Stimulated activated CD4-positive, alpha-beta T cell treated with anti-CD3 and anti-CD28 coated beads, Interleukin-4, amount 100 ng/mL, for 1 hour (primary cell): ENCODE measurements at regions not wholly inside any gene's neighbourhood (a gene's known extent, or its start where the extent isn't known, plus 50 kb on each side); places are given as distances from the start of the nearest gene placed in this dataset.

ENCODE experiments used
- DNase-seq: peaks from one replicate; pipeline ENCODE4 v3.0.0-alpha.2; 2020

DNA sequence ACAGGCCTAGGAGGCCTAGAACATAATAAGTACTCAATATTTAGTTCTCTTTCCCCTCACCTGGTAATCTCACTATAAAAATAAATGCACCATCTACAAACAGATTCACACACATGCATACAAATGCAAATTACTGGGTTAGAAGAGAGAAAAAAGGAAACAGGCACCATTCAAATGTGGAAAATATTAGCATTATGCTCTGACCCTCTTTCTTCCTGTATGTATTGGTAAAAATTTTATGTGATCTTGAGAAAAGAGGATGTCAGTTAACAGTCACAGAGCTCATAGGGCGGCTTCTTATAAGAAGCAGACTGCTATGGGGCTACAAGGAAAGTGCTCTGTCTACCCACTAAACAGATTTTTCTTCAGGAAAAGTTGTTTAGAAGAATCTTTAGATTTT lies 565.4 kb downstream of the LMO4 start:
- DNase-seq, result no peak

DNA sequence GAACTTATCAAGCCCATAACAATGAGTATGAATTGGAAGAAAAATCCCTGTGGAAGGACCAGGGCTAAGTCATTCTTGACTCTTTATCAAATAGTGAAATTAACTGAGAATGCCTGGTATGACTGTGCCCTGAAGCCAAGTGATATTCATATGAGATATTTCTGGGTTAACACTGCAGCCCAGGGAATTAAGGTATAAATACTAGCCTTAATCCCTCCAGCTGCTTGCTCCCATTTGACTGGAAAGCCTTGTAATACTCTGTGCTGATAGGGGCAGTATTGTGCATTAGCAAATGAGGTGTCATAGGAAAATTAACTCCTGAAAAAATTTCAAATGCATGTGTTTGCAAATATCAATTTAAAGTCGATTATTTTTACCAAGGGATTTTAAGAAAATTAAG lies 568.8 kb downstream of the LMO4 start:
- no peak for DNase-seq

DNA sequence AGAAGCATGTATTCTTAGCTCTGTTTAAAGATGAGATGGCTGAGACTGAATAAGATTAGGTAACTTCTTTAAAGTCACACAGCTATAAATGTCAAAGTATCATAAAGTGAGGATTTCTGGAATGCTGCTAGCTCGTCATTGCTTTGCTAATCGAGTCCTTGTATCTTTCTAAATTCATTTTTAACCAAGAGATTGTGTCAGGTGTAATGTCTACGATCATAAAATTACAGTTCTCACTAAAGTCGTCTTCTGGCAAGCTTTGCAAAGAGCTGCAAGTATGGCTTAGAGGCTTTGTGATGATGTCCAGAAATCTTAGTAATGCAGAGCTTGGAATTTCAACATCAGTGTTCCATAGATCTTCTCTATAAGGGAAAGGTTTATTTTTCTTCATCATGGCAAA lies 569.8 kb downstream of the LMO4 start:
- DNase-seq, result no peak

DNA sequence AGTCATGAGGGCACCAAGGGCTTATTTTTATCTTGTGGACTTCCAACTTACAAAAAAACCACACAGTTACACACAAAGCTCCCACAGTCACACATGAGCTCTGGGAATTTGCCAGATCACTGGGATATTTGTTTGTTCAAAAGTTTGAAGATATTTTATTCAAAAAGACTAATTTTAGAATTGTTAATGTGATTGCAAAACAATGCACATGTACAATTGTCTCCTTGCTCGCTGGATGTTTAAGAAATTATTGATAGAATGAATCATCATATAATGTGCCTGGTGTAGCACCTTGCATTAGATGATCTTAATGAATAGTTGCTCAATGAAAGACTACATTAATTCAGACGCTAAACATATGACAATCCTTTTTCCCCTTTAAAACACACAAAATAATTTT lies 570.3 kb downstream of the LMO4 start:
- DNase-seq, result no peak

DNA sequence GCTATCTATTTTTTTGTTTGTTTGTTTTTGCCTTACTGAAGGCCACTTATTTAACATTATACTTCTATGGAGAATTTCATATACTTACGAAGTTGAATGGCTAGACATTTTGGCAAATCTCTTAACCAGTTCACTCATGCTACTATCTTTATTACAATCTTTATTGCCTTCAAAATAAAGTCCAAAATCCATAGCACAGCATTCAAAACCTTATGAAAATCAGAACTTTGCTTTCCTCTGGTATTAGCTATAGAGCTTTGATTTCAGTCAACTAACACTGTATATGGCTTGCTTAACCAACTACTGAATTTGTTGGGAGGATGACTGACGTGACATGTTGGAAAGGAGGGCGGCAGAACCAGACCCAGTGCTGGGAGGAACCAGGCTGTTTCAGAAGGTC lies 571.1 kb downstream of the LMO4 start:
- no peak for DNase-seq

DNA sequence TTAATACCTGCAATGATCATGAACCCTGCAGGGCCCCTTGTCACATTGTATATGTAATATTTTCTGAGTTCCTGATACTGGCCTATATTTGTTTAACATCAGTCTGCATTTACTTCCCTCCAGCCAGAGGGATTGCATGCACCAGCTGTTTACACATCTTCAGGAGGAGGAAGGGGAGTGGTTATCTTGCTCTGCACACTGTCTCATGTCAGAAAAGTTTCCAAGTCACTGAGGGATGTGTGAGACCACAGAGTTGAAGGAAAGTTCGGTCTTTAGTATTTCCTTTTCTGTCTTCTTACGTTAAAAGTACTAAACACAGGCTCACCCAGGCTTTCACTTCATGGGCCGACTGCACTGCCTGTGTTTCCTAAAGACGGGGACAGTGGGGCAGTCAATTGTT lies 574.1 kb downstream of the LMO4 start:
- DNase-seq, result no peak

DNA sequence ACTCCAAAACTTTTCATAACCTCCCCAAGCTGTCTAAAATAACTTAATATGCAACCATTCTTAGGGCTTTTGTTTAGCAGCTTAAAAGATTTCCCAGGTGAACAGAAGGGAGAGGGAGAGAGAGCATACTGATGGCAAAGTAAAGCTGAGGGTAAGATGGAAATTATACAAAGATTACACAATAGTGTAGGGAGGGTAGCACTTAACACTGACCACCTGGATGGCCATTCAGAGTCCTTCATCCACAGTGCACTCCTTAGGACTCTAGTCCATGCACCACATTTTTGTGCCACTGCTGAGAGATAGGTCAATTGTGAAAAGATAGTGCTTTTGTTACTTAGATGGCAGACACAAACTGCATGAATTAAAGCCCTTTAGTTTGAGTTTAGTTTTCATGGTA lies 574.6 kb downstream of the LMO4 start:
- DNase-seq, result no peak

DNA sequence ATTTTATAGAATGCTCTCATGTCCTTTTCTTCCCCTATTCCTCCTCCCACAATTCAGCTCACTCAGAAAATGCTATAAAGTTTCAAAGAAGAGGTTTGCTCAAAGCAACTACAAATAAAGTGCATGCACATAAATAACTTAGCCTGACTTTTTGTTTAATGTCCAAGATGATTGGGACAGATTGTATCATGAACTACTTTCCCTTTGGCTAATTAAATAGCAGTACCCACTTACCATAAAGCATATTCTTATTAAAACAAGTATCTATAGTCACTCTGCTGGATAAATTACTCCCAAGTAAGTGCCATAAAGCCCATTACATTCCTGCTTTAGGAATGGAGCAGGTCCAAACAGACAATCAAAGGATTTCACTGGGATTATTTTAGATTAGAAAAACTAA lies 576.0 kb downstream of the LMO4 start:
- no peak for DNase-seq

DNA sequence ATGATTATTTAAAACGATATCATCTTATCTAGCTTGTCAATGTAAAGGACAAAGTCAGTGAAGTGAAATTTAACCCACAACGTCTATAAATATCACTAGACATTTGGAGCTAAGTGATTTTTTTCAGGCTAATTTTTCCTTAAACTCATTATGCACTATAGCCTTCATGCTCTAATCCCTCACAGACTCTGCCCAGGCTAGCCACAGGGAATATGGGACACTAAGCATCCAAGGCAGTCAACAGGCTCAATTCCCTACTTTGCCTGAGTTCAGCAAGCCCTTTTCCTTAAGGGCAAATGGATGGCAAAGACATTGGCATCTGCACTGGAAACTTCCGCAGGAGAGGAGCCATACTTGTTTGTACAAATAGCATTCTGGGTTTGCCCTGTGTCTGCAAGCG lies 577.0 kb downstream of the LMO4 start:
- DNase-seq, result no peak

DNA sequence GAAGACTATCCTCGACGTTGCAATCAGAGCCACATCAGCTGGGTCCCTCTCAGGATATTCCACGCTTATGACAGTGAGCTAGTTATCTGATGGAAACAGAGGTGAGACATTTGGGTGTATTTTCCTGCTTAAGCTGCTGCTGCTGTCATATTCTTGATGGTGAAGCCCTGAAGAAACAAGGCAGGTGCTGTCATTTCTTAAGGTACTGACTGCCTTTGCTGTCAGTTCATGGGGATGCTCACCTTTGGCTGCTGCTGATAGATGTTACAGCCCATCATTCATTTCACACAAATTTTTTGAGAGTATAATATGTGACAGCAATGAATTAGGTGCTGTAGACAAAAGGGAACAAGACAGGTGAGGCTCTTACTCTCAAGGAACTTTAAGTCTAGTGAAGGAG lies 577.4 kb downstream of the LMO4 start:
- no peak for DNase-seq

DNA sequence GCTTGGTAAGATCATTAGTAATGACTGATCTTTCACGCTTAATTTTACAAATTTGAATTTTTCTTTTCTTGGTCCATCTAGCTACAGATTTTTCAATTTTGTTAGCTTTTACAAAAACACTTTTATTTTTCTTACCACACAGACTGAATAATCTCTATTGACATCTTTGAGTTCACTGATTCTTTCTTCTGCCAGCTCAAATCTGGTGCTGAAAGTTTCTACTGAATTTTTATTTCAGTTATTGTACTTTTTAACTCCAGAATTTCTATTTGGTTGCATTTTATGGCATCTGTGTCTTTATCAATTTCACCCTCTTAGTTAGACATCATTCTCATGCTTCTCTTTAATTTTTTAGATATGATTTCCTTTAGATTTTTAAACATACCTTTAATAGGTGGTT lies 584.7 kb downstream of the LMO4 start:
- no peak for DNase-seq

DNA sequence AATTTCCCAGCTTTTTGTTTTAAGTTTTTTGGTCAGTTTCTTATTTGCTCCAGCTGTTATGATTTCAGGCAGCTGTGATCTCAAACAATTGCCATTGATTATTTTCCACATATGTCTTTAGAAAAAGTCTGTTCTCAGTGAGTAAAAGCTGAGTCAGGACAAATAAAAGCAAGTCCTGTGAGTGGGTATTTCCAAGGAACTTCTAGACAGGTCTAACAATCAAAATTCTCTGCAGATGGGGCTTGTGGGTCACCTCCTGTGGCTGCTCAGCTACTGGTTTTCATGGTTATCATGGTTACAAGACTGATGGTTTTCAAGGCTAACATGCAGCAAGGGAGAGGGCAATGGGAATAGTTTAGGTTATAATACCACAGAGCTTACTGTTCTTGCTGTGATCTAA lies 585.7 kb downstream of the LMO4 start:
- no peak for DNase-seq

DNA sequence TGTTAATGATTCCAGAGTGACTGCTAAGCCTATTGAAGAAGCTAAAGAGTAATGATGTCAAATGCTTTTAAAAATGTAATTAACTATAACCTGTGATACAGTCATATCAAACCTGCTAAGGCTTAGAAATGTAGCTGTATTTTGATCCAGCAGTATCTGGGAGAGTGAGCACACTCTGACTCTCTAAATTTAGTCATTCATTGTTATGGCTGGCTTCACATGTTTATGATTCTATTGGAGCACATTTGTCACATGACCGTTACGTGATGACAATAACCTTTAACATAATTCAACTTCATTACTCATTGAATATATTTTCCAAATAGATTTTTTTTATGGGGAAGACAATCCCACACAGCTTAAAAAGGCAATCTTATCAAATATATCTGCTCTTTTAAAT lies 587.1 kb downstream of the LMO4 start:
- DNase-seq, result no peak

DNA sequence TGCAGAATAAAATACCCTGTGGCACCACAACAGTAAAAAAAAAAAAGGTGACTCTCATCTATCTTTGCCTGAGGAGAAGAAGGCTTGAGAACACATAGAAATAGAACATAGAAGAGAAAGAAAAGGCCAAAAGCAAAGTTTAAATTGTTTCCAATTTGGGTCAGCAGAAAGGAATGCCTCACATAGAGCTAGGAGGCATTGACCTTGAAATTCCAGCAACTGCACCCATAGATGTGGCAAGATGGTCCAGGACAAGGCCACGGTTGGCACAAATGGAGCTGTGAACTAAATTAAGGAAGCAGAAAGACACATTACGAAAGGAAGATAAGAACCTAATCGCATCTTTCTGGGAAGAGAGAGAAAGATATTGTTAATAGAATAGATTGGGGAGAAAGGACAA lies 588.3 kb downstream of the LMO4 start:
- DNase-seq, result no peak

DNA sequence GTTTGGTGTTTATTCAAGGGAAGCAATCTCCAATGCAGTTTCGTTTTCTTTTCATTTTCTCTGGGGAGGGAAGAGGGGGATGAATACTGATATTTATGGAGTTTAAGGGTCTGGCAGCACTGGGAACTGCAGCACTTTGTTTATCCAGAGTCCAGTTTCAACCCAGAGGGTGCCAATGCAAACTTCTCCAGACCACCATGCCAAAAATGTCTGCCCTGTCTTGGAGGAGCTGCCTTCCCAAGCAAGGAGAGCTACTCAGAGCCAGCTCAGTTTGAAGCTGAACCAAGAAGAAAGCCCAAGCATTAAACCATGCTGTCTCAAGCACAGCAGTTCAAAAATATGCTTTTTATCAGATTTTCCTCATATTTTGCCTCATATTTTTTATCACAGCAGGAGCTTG lies 589.7 kb downstream of the LMO4 start:
- DNase-seq, result no peak

DNA sequence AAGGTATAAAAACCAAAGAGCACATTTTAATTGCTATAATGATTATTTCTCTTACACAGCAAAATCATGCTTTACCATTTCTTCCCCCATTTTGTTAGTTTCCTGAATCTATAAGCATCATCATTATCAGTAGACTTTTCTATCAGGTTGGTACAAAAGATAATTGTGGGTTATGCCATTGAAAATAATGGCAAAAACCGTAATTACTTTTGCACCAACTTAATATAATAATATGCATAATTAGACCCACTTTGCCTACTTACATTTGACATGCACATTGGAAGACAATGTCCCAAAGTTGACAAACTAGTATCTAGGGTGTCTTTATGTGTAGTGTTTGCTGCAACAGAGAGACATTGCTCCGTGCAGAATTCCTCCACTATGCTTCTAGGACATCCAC lies 594.2 kb downstream of the LMO4 start:
- DNase-seq, result no peak

DNA sequence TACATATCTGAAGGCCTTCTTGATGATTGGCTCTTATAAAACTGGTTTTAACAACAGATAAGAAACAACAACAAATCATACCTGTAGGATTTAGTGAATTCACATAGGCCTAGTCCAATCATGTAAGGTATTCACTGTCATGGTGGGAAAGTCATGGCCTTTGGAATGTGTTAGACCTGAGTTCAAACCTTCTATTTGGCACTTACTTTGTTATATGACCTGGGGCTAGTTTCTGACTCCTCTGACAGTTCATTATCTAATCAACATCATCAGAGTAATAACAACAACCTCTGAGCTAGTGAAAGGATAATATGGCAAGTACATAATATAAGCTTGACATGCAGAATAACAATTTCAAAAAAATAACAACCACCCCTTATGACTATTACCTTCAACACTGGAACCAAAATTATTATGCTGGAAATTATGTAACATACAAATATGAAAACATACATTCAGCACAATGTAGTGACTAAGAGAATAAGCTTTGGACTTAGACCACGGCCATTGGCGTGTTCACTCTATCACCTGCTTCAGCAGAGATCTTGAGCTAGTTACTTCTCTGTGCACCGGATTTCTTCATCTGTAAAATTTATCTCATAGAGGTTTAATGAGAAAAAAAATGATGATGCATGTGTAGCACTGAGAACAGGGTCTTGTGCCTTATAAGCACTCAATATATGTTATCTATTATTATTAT lies 597.6 kb downstream of the LMO4 start:
- DNase-seq, result no peak

DNA sequence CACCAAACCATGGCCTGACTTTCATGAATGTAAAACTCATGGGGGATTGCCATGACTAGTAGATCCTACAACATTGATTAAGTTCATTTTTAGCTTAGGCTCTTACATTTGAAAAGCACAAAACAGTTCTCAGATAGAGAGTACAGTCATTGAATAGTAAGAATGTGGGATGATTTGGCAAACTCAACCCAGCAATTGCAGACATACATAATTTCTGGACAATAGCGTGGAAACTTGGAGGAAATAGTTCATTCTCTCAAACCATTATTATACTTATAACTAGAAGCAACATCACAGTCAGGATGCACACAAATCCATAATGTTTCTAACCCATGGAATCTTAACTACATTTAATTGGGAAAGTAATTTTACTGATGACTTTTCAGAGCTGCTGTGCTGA lies 598.2 kb downstream of the LMO4 start:
- DNase-seq, result no peak

DNA sequence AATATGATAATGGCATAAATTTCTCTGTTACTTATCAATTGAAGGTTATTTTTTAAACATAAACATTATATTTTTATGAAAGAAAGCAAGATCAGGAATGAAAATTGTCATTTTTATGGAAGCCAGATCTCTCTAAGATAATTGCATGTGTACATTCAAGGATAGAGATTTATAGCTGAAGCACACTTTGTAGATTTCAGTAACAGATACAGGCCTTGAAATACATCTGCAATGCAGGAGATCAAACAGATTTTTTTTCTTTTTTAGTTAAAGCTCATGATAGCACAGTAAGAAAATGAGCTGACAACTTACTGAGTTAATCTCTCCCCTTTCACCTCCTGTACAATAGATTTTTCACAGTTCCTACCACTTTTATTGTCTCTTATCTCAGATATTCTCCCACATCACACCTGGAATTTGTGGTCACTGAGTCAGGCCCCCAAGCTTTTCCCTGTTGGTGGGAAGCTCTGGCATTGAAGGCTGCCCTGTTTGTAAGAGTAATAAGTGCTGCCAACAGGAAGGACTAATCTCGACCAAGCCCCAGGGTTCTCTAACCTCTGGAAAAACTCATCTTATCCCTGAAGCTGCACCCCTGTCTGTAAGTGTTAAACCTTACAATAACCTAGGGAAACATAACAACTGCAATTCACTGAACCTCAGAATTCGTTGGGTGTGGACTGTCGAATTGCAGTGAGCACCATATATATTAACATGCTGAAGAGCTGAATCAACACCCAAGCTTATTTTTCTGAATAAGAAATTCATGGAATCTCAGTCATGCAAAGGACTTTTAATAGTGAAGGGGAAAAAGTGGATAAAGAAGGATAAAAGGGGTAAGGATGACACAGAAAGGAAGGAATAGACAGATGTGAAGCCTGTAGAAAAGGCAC lies 599.0 kb downstream of the LMO4 start:
- DNase-seq, result no peak

DNA sequence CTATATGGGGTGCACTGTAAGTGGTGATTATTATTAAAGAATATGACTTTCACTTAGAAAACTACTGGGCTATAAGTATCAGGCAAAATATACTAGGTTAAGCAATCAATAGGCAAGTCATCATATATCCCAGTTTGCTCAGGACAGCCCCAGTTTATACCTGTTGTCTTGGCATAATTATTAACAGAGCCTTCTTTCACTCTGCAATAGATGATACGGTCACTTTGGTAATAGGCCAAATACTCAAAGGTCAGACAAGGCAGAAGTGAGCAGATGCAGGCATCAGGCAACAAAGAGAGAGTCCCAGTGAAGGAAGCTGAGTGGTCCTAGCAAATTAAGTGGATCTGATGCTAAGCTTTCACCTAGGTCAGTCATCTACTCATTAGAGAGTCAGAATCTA lies 599.9 kb downstream of the LMO4 start:
- DNase-seq, result no peak

DNA sequence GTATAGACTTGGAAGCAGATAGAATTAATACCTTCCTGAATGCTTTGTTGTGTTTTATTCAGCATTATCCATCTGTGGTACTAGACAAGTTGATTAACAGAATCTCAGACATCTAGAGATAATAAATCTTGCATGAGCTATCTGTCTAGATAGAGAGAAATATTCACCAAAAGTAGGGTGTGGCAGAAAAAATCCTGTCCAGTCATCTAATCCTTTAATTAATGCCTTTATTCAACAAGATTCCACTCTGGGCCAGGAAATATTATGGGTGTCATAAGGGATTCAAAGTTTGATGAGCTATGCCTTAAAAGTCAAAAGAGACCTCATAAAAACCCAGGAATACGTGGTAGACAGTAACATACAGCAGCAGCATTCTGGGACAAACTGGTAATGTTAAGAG lies 601.2 kb downstream of the LMO4 start:
- DNase-seq, result no peak

DNA sequence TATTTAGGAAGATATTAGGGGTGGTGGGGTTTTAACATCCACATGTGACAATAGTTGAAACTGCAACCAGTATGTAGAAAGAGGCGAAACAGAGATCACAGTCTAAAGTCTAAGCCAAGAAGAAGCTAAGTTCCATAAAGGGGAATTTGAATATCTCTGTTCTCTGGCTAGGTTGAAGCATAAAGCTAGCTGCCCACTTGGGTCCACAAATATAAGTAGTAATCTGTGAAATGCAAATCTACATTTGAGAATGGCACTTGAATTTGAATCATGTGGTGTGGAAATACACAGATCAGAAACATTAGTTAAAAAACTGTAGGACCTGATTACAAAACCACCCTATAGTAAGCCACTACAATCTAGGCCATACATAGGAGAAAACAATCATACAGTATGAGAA lies 602.1 kb downstream of the LMO4 start:
- no peak for DNase-seq

DNA sequence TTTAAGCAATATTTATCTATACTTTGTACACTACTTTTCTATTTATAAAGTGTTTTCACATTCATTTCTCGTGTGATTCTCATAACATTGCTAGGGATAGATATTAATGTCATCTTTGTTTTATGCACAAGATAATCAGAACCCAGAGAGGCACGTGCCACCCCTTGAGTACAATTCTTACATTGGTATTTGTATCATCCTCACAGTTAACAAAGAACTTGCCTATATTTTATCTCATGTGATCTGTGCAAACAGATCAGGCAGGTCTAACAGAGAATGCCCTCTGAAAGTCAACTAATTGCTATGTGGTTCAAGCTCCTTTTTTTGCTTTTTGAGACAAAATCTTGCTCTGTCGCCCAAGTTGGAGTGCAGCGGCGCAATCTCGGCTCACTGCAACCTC lies 604.5 kb downstream of the LMO4 start:
- no peak for DNase-seq

DNA sequence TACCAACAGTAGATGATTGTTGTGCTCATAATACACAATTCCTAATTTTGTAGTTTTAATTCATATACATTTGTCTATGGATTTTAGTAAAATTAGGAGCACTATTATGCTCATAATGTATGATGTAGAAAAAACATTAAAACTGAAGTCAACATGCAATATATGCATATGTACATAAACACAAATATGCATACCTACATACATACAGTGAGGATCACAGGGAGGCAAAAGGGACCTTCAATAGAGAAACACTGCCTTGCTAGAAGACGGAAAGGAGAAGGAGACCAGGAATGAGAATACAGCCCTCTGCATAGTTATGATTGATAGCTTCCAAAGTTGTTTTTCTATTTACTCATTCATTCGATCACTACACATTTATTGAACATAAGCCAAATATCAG lies 606.5 kb downstream of the LMO4 start:
- no peak for DNase-seq
